Activated T-cell treated with anti-CD3 and anti-CD28 coated beads, Interleukin-2, amount 50 U/mL, for 4 hours (primary cell): ENCODE measurements at regions not wholly inside any gene's neighbourhood (a gene's known extent, or its start where the extent isn't known, plus 50 kb on each side); places are given as distances from the start of the nearest gene placed in this dataset.

Experiments used
- ATAC-seq, 2 donors: fragments of 200-7000 bp; cut with Tn5 transposase; one replicate each; pipeline ENCODE4 v1.10.0; 2021
- DNase-seq: peaks from one replicate; pipeline ENCODE4 v3.0.0-alpha.2; 2020
- H3K27me3 Mint-ChIP-seq: one replicate; pipeline ENCODE4 v1.8.0; 2021; ENCODE audit warnings: low read depth, mixed read lengths
- H3K36me3 Mint-ChIP-seq: one replicate; pipeline ENCODE4 v1.8.0; 2022; ENCODE audit warnings: mixed read lengths; ENCODE audit not compliant: insufficient read depth
- H3K4me1 Mint-ChIP-seq: one replicate; pipeline ENCODE4 v1.8.0; 2021; ENCODE audit warnings: low read depth, mixed read lengths
- H3K4me3 Mint-ChIP-seq: one replicate; pipeline ENCODE4 v1.8.0; 2021; ENCODE audit warnings: mild to moderate bottlenecking, moderate library complexity, mixed read lengths
- H3K9me3 Mint-ChIP-seq: one replicate; pipeline ENCODE4 v1.8.0; 2021; ENCODE audit warnings: mixed read lengths

- ATAC-seq (no peak), DNase-seq (no peak)
- Mint-ChIP-seq H3K4me3 (no peak overlapping the region), H3K4me1 (no peaks in the 10 kb centered on the region), H3K27me3 (peaks cover 13% of the 10 kb centered on the region), H3K9me3 (no peaks in the 10 kb centered on the region), H3K36me3 (no peaks in the 10 kb centered on the region)
Observed at GRCh38 chr17:33786478-33786877, 468.6 kb upstream of the CCL2 start.

GRCh38 chr17:33789658-33790057 is 465.4 kb upstream of the CCL2 start:
- no peaks in the 10 kb centered on the region for H3K4me1 Mint-ChIP-seq
- no peak overlapping the region for H3K4me3 Mint-ChIP-seq
- H3K27me3 Mint-ChIP-seq, result peaks cover 8% of the 10 kb centered on the region
- H3K36me3 Mint-ChIP-seq, result no peaks in the 10 kb centered on the region
- H3K9me3 Mint-ChIP-seq, result no peaks in the 10 kb centered on the region
- DNase-seq (no peak), ATAC-seq (no peak)

- ATAC-seq, result no peak
- no peak overlapping the region for H3K4me3 Mint-ChIP-seq
- H3K36me3 Mint-ChIP-seq, result no peaks in the 10 kb centered on the region
- H3K4me1 Mint-ChIP-seq, result no peaks in the 10 kb centered on the region
- no peak for DNase-seq
- H3K27me3 Mint-ChIP-seq, result peaks cover 11% of the 10 kb centered on the region
- no peaks in the 10 kb centered on the region for H3K9me3 Mint-ChIP-seq
Observed at GRCh38 chr17:33797181-33797580, 457.9 kb upstream of the CCL2 start.

- DNase-seq (no peak), ATAC-seq (no peak)
- Mint-ChIP-seq H3K27me3 (peaks cover 19% of the 10 kb centered on the region), H3K4me1 (no peaks in the 10 kb centered on the region), H3K4me3 (no peak overlapping the region), H3K36me3 (no peaks in the 10 kb centered on the region), H3K9me3 (no peaks in the 10 kb centered on the region)
Observed at GRCh38 chr17:33798308-33798707, 456.8 kb upstream of the CCL2 start.

- no peak overlapping the region for H3K4me3 Mint-ChIP-seq
- no peak for ATAC-seq
- H3K27me3 Mint-ChIP-seq, result peaks cover 23% of the 10 kb centered on the region
- no peaks in the 10 kb centered on the region for H3K9me3 Mint-ChIP-seq
- DNase-seq, result no peak
- H3K4me1 Mint-ChIP-seq, result no peaks in the 10 kb centered on the region
- H3K36me3 Mint-ChIP-seq, result no peaks in the 10 kb centered on the region
Observed at GRCh38 chr17:33802349-33803198, 452.5 kb upstream of the CCL2 start.

- Mint-ChIP-seq H3K4me1 (no peaks in the 10 kb centered on the region), H3K4me3 (no peak overlapping the region), H3K9me3 (no peaks in the 10 kb centered on the region), H3K36me3 (no peaks in the 10 kb centered on the region), H3K27me3 (peaks cover 17% of the 10 kb centered on the region)
- DNase-seq (no peak), ATAC-seq (no peak)
Observed at GRCh38 chr17:33803199-33803685, 451.8 kb upstream of the CCL2 start.

GRCh38 chr17:33803686-33804085 is 451.4 kb upstream of the CCL2 start:
- ATAC-seq, result no peak
- H3K36me3 Mint-ChIP-seq, result no peaks in the 10 kb centered on the region
- peaks cover 17% of the 10 kb centered on the region for H3K27me3 Mint-ChIP-seq
- no peak for DNase-seq
- H3K4me1 Mint-ChIP-seq, result no peaks in the 10 kb centered on the region
- H3K9me3 Mint-ChIP-seq, result no peaks in the 10 kb centered on the region
- H3K4me3 Mint-ChIP-seq, result no peak overlapping the region

GRCh38 chr17:33804401-33804800 is 450.7 kb upstream of the CCL2 start:
- peaks cover 15% of the 10 kb centered on the region for H3K27me3 Mint-ChIP-seq
- no peak overlapping the region for H3K4me3 Mint-ChIP-seq
- no peak for DNase-seq
- no peaks in the 10 kb centered on the region for H3K9me3 Mint-ChIP-seq
- H3K4me1 Mint-ChIP-seq, result no peaks in the 10 kb centered on the region
- H3K36me3 Mint-ChIP-seq, result no peaks in the 10 kb centered on the region
- ATAC-seq, result no peak

GRCh38 chr17:33806631-33807030 is 448.5 kb upstream of the CCL2 start:
- Mint-ChIP-seq H3K4me3 (no peak overlapping the region), H3K27me3 (peaks cover 13% of the 10 kb centered on the region)
- no peak for ATAC-seq

GRCh38 chr17:33809748-33810147 is 445.3 kb upstream of the CCL2 start:
- H3K27me3 Mint-ChIP-seq, result peaks cover 5% of the 10 kb centered on the region
- no peak for ATAC-seq
- H3K9me3 Mint-ChIP-seq, result no peaks in the 10 kb centered on the region
- no peaks in the 10 kb centered on the region for H3K4me1 Mint-ChIP-seq
- no peaks in the 10 kb centered on the region for H3K36me3 Mint-ChIP-seq
- no peak for DNase-seq
- no peak overlapping the region for H3K4me3 Mint-ChIP-seq

More at GRCh38 chr17:33806631-33807030, 448.5 kb upstream of the CCL2 start:
- Mint-ChIP-seq H3K36me3 (no peaks in the 10 kb centered on the region), H3K9me3 (no peaks in the 10 kb centered on the region), H3K4me1 (no peaks in the 10 kb centered on the region)
- DNase-seq, result no peak

GRCh38 chr17:33811004-33811760 is 443.9 kb upstream of the CCL2 start:
- no peaks in the 10 kb centered on the region for H3K4me1 Mint-ChIP-seq
- no peak overlapping the region for H3K4me3 Mint-ChIP-seq
- no peaks in the 10 kb centered on the region for H3K36me3 Mint-ChIP-seq
- no peak for ATAC-seq
- DNase-seq, result no peak
- no peaks in the 10 kb centered on the region for H3K9me3 Mint-ChIP-seq
- H3K27me3 Mint-ChIP-seq, result peaks cover 4% of the 10 kb centered on the region

GRCh38 chr17:33811984-33812577 is 443.0 kb upstream of the CCL2 start:
- H3K36me3 Mint-ChIP-seq, result no peaks in the 10 kb centered on the region
- no peaks in the 10 kb centered on the region for H3K4me1 Mint-ChIP-seq
- no peak overlapping the region for H3K4me3 Mint-ChIP-seq
- peaks cover 4% of the 10 kb centered on the region for H3K27me3 Mint-ChIP-seq
- H3K9me3 Mint-ChIP-seq, result no peaks in the 10 kb centered on the region
- ATAC-seq (no peak), DNase-seq (no peak)

GRCh38 chr17:33814852-33815251 is 440.2 kb upstream of the CCL2 start:
- no peaks in the 10 kb centered on the region for H3K9me3 Mint-ChIP-seq
- H3K4me1 Mint-ChIP-seq, result no peaks in the 10 kb centered on the region
- H3K27me3 Mint-ChIP-seq, result peaks cover 4% of the 10 kb centered on the region
- DNase-seq (no peak), ATAC-seq (no peak)
- no peaks in the 10 kb centered on the region for H3K36me3 Mint-ChIP-seq
- no peak overlapping the region for H3K4me3 Mint-ChIP-seq

- no peak for ATAC-seq
- H3K9me3 Mint-ChIP-seq, result no peaks in the 10 kb centered on the region
- peaks cover 4% of the 10 kb centered on the region for H3K27me3 Mint-ChIP-seq
- no peak overlapping the region for H3K4me3 Mint-ChIP-seq
- H3K4me1 Mint-ChIP-seq, result no peaks in the 10 kb centered on the region
- no peaks in the 10 kb centered on the region for H3K36me3 Mint-ChIP-seq
- DNase-seq, result no peak
Observed at GRCh38 chr17:33816036-33816435, 439.0 kb upstream of the CCL2 start.
